ENCODE measurements at regions not wholly inside any gene's neighbourhood (a gene's known extent, or its start where the extent isn't known, plus 50 kb on each side); places are given as distances from the start of the nearest gene placed in this dataset.

- no peak for TF ChIP-seq CTCF (IDR thresholded peaks at IDR 0.05)
- TF ChIP-seq ZFX (IDR thresholded peaks at IDR 0.05; ENCODE audit: borderline replicate concordance) = no peak
Observed at GRCh38 chr3:73294537-73294936, 233.1 kb downstream of the EBLN2 start.
